Upper lobe of left lung (tissue), 6 donors: ENCODE measurements at regions not wholly inside any gene's neighbourhood (a gene's known extent, or its start where the extent isn't known, plus 50 kb on each side); places are given as distances from the start of the nearest gene placed in this dataset.

Experiments
- ATAC-seq, 2 donors: fragments of 200-7000 bp; cut with Tn5 transposase; one replicate each; pipeline ENCODE4 v1.9.1; 2022; ENCODE audit warnings: mild to moderate bottlenecking in 2 of 2, moderate library complexity in 2 of 2; ENCODE audit not compliant: low FRiP score in 2 of 2
- DNase-seq, 2 donors: peaks; one replicate each; pipeline ENCODE4 v3.0.0-alpha.2; 2019 to 2020
- H3K27ac ChIP-seq, 4 donors: fragments of 200-600 bp; sonication (generic); one replicate each; pipeline ENCODE4 v1.5.1; 2016 to 2019
- H3K27me3 ChIP-seq, 4 donors: fragments of 200-600 bp; sonication (generic); one replicate each; pipeline ENCODE4 v1.5.1; 2017 to 2019
- H3K36me3 ChIP-seq, 4 donors: fragments of 200-600 bp; sonication (generic); one replicate each; pipeline ENCODE4 v1.5.1; 2016 to 2019
- H3K4me1 ChIP-seq, 4 donors: fragments of 200-600 bp; sonication (generic); one replicate each; pipeline ENCODE4 v1.5.1; 2018 to 2019
- H3K4me3 ChIP-seq, 4 donors: fragments of 200-600 bp; sonication (generic); one replicate each; pipeline ENCODE4 v1.5.1; 2017 to 2019; ENCODE audit warnings: mild to moderate bottlenecking in 2 of 4, moderate library complexity in 1 of 4
- H3K9me3 ChIP-seq, 4 donors: fragments of 200-600 bp; sonication (generic); one replicate each; pipeline ENCODE4 v1.5.1; 2018 to 2019
- EP300 ChIP-seq, 4 donors: sonication (generic); formaldehyde crosslinking; IDR thresholded peaks; one replicate each; pipeline ENCODE4 v1.5.1; 2017; ENCODE audit warnings: antibody characterized with exemption in 4 of 4, control low read depth in 2 of 4
- POLR2A ChIP-seq, 4 donors: fragments of 450-650 bp; IDR thresholded peaks; one replicate each; pipeline ENCODE4 v1.5.1; 2016 to 2017; ENCODE audit warnings: antibody characterized with exemption in 4 of 4, mild to moderate bottlenecking in 2 of 4
- POLR2AphosphoS5 ChIP-seq, 2 donors: sonication (generic); formaldehyde crosslinking; IDR thresholded peaks; one replicate each; pipeline ENCODE4 v1.5.1; 2017; ENCODE audit warnings: antibody characterized with exemption in 2 of 2
- WGBS, 2 donors: methylation state at CpG; one replicate each; pipeline ENCODE4 v1.1.5; 2017 to 2018; 5-methylcytosine and 5-hydroxymethylcytosine counted together
- TF ChIP-seq, protein P1 (sequence below), 6 experiments: fragments of 450-650 bp in 4 of 6; fragments of 200-600 bp in 2 of 6; sonication (generic) in 2 of 6; IDR thresholded peaks; one replicate each; pipeline ENCODE4 v1.5.1; 2016 to 2019; ENCODE audit warnings: antibody characterized with exemption in 6 of 6
- donor health status: DM: no; HTN: no; CAD: no; lungs with moderate emphysema.
- donor health status: DM: no; HTN: yes; CAD: no; lungs with severe emphysema.

DNA sequence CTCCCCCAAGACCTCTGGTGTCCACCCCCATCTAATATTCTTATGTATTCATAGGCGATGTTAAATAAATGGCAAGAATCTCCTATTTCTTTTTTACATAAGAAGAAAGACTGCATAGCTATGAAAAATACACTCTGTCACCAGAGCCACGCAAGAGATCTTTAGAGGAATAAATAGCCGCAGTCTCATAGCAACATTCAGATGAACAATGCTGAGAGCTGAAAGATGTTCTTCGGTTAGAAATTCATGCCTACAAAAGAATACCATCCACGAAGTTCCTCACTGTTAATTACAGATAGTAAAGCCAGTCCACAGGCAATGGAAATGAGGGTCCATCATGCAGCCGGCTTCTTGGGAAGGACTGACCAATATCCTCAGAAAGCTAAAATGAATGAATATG, 76.0 kb upstream of the SOD1 start:
- WGBS, 2 donors: 89% methylated on average over 6 of the region's 6 CpGs
- DNase-seq: no peak
- TF ChIP-seq, protein P1, sequence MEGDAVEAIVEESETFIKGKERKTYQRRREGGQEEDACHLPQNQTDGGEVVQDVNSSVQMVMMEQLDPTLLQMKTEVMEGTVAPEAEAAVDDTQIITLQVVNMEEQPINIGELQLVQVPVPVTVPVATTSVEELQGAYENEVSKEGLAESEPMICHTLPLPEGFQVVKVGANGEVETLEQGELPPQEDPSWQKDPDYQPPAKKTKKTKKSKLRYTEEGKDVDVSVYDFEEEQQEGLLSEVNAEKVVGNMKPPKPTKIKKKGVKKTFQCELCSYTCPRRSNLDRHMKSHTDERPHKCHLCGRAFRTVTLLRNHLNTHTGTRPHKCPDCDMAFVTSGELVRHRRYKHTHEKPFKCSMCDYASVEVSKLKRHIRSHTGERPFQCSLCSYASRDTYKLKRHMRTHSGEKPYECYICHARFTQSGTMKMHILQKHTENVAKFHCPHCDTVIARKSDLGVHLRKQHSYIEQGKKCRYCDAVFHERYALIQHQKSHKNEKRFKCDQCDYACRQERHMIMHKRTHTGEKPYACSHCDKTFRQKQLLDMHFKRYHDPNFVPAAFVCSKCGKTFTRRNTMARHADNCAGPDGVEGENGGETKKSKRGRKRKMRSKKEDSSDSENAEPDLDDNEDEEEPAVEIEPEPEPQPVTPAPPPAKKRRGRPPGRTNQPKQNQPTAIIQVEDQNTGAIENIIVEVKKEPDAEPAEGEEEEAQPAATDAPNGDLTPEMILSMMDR (IDR thresholded peaks at IDR 0.05): no peak
- no peak for TF ChIP-seq POLR2AphosphoS5 (IDR thresholded peaks at IDR 0.05)
- TF ChIP-seq POLR2A (IDR thresholded peaks at IDR 0.05): no peak
- no peak for TF ChIP-seq EP300 (IDR thresholded peaks at IDR 0.05)

DNA sequence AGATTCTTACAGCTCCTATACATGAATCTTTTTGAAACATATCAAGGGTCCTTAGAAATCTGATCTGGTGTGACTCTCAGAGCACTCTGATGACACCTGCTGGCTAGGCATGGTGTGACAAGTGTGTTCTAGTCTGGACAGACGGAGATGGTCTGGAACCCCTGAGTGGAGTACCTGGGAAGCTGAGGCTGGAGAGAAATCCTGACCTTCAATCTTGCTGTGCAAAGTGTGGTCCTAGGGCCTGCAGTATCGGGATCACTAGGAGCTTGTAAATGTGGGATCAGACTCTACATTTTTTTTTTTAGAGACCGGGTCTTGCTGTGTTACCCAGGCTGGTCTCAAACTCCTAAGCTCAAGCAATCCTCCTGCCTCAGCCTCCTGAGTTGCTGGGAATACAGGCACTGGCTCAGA, 78.6 kb upstream of the SOD1 start:
- H3K9me3 ChIP-seq: no peaks in the 10 kb centered on the region
- H3K27me3 ChIP-seq: no peaks in the 10 kb centered on the region
- no peak overlapping the region for H3K27ac ChIP-seq
- H3K4me3 ChIP-seq: no peak overlapping the region
- DNase-seq (peak in 1 of 2 donors; percentile 61), ATAC-seq (peak; percentile 73 to 92)
- no peaks in the 10 kb centered on the region for H3K36me3 ChIP-seq
- TF ChIP-seq POLR2A (IDR thresholded peaks at IDR 0.05) (no peak), POLR2AphosphoS5 (IDR thresholded peaks at IDR 0.05) (no peak)
- TF ChIP-seq, protein P1 (IDR thresholded peaks at IDR 0.05): peak; percentile 52 to 80 (median 69)
- WGBS, 2 donors: 30 to 46% methylated on average over 3 of the region's 3 CpGs
- no peaks in the 10 kb centered on the region for H3K4me1 ChIP-seq

More for the DNA sequence above, 76.0 kb upstream of the SOD1 start:
- H3K36me3 ChIP-seq: no peaks in the 10 kb centered on the region
- ATAC-seq: no peak
- H3K4me3 ChIP-seq: no peak overlapping the region
- no peaks in the 10 kb centered on the region for H3K9me3 ChIP-seq
- H3K4me1 ChIP-seq: no peaks in the 10 kb centered on the region
- no peak overlapping the region for H3K27ac ChIP-seq
- no peaks in the 10 kb centered on the region for H3K27me3 ChIP-seq

DNA sequence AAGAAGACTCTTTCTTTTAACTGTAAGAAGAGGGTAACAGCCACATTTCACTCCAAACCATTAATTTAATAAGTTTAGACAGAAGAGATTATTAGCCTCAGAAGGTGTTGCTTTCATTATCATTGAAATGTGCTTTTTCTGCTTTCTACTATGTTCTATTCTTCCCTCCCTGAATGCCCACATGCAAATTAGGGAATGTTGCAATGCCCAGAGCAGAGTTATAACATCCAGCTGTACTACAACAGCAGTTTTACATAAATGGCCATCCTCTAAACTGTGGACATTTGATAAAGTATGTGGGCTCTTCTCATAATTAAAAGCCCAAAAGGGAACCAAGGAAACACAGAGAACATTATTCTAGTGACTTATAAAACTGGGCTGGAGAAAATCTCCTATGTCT, 82.2 kb upstream of the SOD1 start:
- H3K27ac ChIP-seq: no peak overlapping the region
- DNase-seq (no peak), ATAC-seq (no peak)
- TF ChIP-seq, protein P1 (IDR thresholded peaks at IDR 0.05): no peak
- TF ChIP-seq POLR2AphosphoS5 (IDR thresholded peaks at IDR 0.05) (no peak), POLR2A (IDR thresholded peaks at IDR 0.05) (no peak), EP300 (IDR thresholded peaks at IDR 0.05) (no peak)
- no peaks in the 10 kb centered on the region for H3K36me3 ChIP-seq
- H3K9me3 ChIP-seq: peaks cover 0 to 3% (median 0%) of the 10 kb centered on the region in 4 donors
- H3K27me3 ChIP-seq: no peaks in the 10 kb centered on the region
- H3K4me3 ChIP-seq: no peak overlapping the region
- no peaks in the 10 kb centered on the region for H3K4me1 ChIP-seq

DNA sequence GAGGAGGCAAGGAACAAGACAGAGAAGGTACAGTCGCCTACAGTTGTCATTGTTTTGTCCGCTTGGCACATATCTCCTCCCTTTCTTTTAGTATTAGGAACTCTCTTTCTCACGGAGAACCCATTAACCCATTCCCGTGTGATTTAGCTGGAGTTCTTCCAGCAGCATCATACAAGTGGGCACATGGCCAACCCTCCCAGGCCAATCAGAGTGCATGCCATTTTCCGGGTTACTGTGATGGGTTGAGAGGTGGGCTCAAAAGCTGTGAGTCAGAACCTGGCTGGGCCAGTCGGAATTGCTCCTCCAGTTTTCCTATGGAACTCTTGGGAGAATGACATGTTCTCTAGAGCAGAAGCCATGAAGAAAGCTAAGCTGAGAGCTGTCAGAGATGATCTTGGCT, 83.1 kb upstream of the SOD1 start:
- Histone ChIP-seq H3K27ac (no peak overlapping the region), H3K9me3 (peaks cover 0 to 3% (median 0%) of the 10 kb centered on the region in 4 donors), H3K27me3 (no peaks in the 10 kb centered on the region), H3K4me3 (no peak overlapping the region), H3K36me3 (no peaks in the 10 kb centered on the region), H3K4me1 (no peaks in the 10 kb centered on the region)
- TF ChIP-seq POLR2A (IDR thresholded peaks at IDR 0.05) (no peak), EP300 (IDR thresholded peaks at IDR 0.05) (no peak), POLR2AphosphoS5 (IDR thresholded peaks at IDR 0.05) (no peak)
- TF ChIP-seq, protein P1 (IDR thresholded peaks at IDR 0.05): no peak
- no peak for ATAC-seq
- DNase-seq: no peak
- WGBS, 2 donors: 74 to 76% methylated on average over 6 of the region's 6 CpGs

DNA sequence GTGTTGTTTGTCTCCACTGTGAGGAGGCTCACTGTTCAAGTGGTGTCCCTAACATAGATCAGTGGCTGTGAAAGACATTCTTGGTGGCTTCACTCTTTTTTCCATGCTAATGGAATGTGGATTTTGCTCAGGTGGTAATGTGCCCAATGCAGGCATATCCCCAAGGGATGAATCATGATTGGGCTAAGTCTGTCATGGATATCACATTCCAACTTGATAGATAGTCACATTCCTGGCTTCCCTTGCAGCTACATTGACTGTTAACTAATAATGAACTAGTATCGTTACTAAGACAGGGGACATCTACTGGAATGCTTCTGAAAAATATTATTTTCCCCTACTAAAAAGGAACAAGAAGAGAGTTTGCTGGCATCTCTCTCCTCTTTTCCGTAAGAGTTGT, 86.3 kb upstream of the SOD1 start:
- H3K36me3 ChIP-seq: no peaks in the 10 kb centered on the region
- no peak for ATAC-seq
- H3K4me3 ChIP-seq: no peak overlapping the region
- no peaks in the 10 kb centered on the region for H3K27me3 ChIP-seq
- DNase-seq: no peak
- H3K27ac ChIP-seq: no peak overlapping the region
- no peaks in the 10 kb centered on the region for H3K4me1 ChIP-seq
- TF ChIP-seq POLR2AphosphoS5 (IDR thresholded peaks at IDR 0.05) (no peak), POLR2A (IDR thresholded peaks at IDR 0.05) (no peak), EP300 (IDR thresholded peaks at IDR 0.05) (no peak)
- TF ChIP-seq, protein P1 (IDR thresholded peaks at IDR 0.05): no peak
- H3K9me3 ChIP-seq: peaks cover 0 to 3% (median 0%) of the 10 kb centered on the region in 4 donors
- 88 to 96% methylated on average over 2 of the region's 2 CpGs for WGBS, 2 donors
